Vagina (tissue), 2 donors: ENCODE measurements at regions not wholly inside any gene's neighbourhood (a gene's known extent, or its start where the extent isn't known, plus 50 kb on each side); places are given as distances from the start of the nearest gene placed in this dataset.

Experiments
- DNase-seq, 2 donors: peaks; one replicate each; pipeline ENCODE4 v3.0.0-alpha.2; 2017; ENCODE audit errors: extremely low spot score in 2 of 2
- H3K27ac ChIP-seq: fragments of 200-600 bp; sonication (generic); one replicate; pipeline ENCODE4 v1.5.1; 2019
- H3K27me3 ChIP-seq: fragments of 200-600 bp; sonication (generic); one replicate; pipeline ENCODE4 v1.5.1; 2019
- H3K36me3 ChIP-seq, 2 donors: fragments of 200-600 bp; sonication (generic); one replicate each; pipeline ENCODE4 v1.5.1; 2017 to 2019
- H3K4me1 ChIP-seq: fragments of 200-600 bp; sonication (generic); one replicate; pipeline ENCODE4 v1.5.1; 2019
- H3K4me3 ChIP-seq, 2 donors: fragments of 200-600 bp; sonication (generic); 1 replicate in 1 of 2; 2 replicates in 1 of 2; pipeline ENCODE4 v1.5.1; 2016 to 2019
- H3K9me3 ChIP-seq: fragments of 200-600 bp; sonication (generic); one replicate; pipeline ENCODE4 v1.5.1; 2019
- CTCF ChIP-seq, 3 experiments: fragments of 450-650 bp in 2 of 3; fragments of 200-600 bp in 1 of 3; sonication (generic) in 1 of 3; IDR thresholded peaks; one replicate each; pipeline ENCODE4 v1.5.1; 2017 to 2019; ENCODE audit warnings: antibody characterized with exemption in 3 of 3, mild to moderate bottlenecking in 2 of 3, moderate library complexity in 2 of 3
- POLR2A ChIP-seq, 2 donors: fragments of 450-650 bp; IDR thresholded peaks; one replicate each; pipeline ENCODE4 v1.6.1; 2017; ENCODE audit warnings: antibody characterized with exemption in 2 of 2, mild to moderate bottlenecking in 2 of 2, moderate library complexity in 2 of 2
- POLR2AphosphoS5 ChIP-seq, 2 donors: sonication (generic); formaldehyde crosslinking; IDR thresholded peaks; one replicate each; pipeline ENCODE4 v1.9.0; 2017; ENCODE audit warnings: antibody characterized with exemption in 2 of 2, mild to moderate bottlenecking in 2 of 2, low read depth in 1 of 2; ENCODE audit not compliant: insufficient read depth in 1 of 2
- intact Hi-C: fragments of 100-400 bp; cut with DNase I; formaldehyde crosslinking; loops from one replicate; pipeline ENCODE4 v1.15.1; 2023

- no peak for TF ChIP-seq POLR2A (IDR thresholded peaks at IDR 0.05)
- TF ChIP-seq POLR2AphosphoS5 (IDR thresholded peaks at IDR 0.05; ENCODE audit: insufficient read depth in 1 of 2, low read depth in 1 of 2), result no peak
- no peak for TF ChIP-seq CTCF (IDR thresholded peaks at IDR 0.05)
- H3K9me3 ChIP-seq, result no peaks in the 10 kb centered on the region
- H3K36me3 ChIP-seq, result no peaks in the 10 kb centered on the region
- intact Hi-C loops, result no loop called here
- DNase-seq, result no peak
- peaks cover 13% of the 10 kb centered on the region for H3K4me1 ChIP-seq
- no peaks in the 10 kb centered on the region for H3K27me3 ChIP-seq
- H3K27ac ChIP-seq, result no peak overlapping the region
- H3K4me3 ChIP-seq, result no peak overlapping the region
Observed at GRCh38 chr11:130622141-130622542, 173.7 kb downstream of the ADAMTS15 start.

GRCh38 chr11:130623670-130624668, 175.5 kb downstream of the ADAMTS15 start:
- no peak for TF ChIP-seq POLR2A (IDR thresholded peaks at IDR 0.05)
- TF ChIP-seq POLR2AphosphoS5 (IDR thresholded peaks at IDR 0.05; ENCODE audit: insufficient read depth in 1 of 2, low read depth in 1 of 2), result no peak
- TF ChIP-seq CTCF (IDR thresholded peaks at IDR 0.05), result no peak
- DNase-seq, result no peak
- intact Hi-C loops, result no loop called here
- Histone ChIP-seq H3K36me3 (no peaks in the 10 kb centered on the region), H3K4me3 (no peak overlapping the region), H3K27me3 (no peaks in the 10 kb centered on the region), H3K4me1 (peaks cover 13% of the 10 kb centered on the region), H3K9me3 (no peaks in the 10 kb centered on the region), H3K27ac (peak overlapping the region; percentile 33)

GRCh38 chr11:130624971-130625544, 176.6 kb downstream of the ADAMTS15 start:
- intact Hi-C loops, result no loop called here
- Histone ChIP-seq H3K4me3 (no peak overlapping the region), H3K9me3 (no peaks in the 10 kb centered on the region), H3K36me3 (no peaks in the 10 kb centered on the region), H3K4me1 (peaks cover 13% of the 10 kb centered on the region), H3K27me3 (no peaks in the 10 kb centered on the region), H3K27ac (no peak overlapping the region)
- TF ChIP-seq POLR2AphosphoS5 (IDR thresholded peaks at IDR 0.05; ENCODE audit: insufficient read depth in 1 of 2, low read depth in 1 of 2) (no peak), POLR2A (IDR thresholded peaks at IDR 0.05) (no peak), CTCF (IDR thresholded peaks at IDR 0.05) (no peak)
- no peak for DNase-seq

DNA sequence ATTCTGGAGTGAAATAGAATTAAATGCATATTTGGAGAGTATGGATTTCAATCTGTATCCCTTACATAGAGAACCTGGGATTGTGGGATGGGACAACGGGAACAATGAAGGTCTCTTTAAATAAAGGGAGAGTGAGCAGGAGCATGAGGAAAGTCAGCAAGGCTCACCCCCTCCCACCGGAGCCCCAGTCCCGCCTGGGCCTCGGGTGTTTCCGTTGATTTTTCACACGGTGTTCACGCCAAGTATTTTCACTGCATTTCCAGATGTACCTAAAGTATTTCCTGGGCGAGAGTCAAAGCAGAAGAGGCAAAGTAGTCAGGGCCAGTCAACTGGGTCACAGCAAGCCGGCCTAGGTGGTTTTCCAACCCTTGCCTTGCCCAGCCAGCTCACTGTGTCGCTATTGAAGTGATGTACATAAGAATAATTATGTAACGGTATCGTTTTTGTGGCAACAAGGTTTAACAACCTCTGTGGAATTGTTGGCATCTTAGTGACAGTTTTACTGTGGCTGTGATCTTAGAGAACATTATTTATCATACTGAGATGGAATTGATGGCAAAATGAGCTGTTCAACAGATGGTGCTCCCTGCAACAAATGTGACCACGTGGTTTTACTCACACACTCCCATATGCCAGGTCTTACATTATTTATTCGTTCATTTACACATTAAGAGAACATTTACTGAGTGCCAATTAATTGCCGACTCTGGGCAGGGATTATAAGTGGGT, 177.3 kb downstream of the ADAMTS15 start:
- Histone ChIP-seq H3K27ac (no peak overlapping the region), H3K27me3 (no peaks in the 10 kb centered on the region), H3K9me3 (no peaks in the 10 kb centered on the region), H3K4me3 (no peak overlapping the region), H3K36me3 (no peaks in the 10 kb centered on the region), H3K4me1 (peaks cover 13% of the 10 kb centered on the region)
- intact Hi-C loops, result no loop called here
- TF ChIP-seq POLR2AphosphoS5 (IDR thresholded peaks at IDR 0.05; ENCODE audit: insufficient read depth in 1 of 2, low read depth in 1 of 2) (no peak), POLR2A (IDR thresholded peaks at IDR 0.05) (no peak), CTCF (IDR thresholded peaks at IDR 0.05) (no peak)
- no peak for DNase-seq
